IMR-90 (cell line): ENCODE measurements at regions not wholly inside any gene's neighbourhood (a gene's known extent, or its start where the extent isn't known, plus 50 kb on each side); places are given as distances from the start of the nearest gene placed in this dataset.

ENCODE experiments used
- ATAC-seq: fragments of 200-7000 bp; cut with Tn5 transposase; 2 replicates; pipeline ENCODE4 v1.9.1; 2020; ENCODE audit warnings: low read depth, mild to moderate bottlenecking, moderate library complexity
- BruUV-seq: library from RNA; stranded (reverse); fragments of 400-500 nt; replicated peaks from 2 replicates; lab custom pipeline; 2021; lab: Mats Ljungman, UMichigan
- CTCF ChIA-PET: fragments of 300-600 bp; formaldehyde crosslinking; extraction: SDS; loops from one replicate; lab custom pipeline; 2021; ENCODE audit warnings: antibody characterized with exemption; lab: Yijun Ruan, JAX
- POLR2A ChIA-PET: fragments of 300-600 bp; sonication (Branson Sonifier 250); formaldehyde crosslinking; loops from one replicate; lab custom pipeline; 2022; ENCODE audit warnings: antibody characterized with exemption; ENCODE audit not compliant: unreplicated experiment; lab: Charles Lee
- DNase-seq: peaks from one replicate; pipeline ENCODE4 v3.0.0; 2013
- H2AFZ ChIP-seq: replicated peaks from 2 replicates; pipeline ENCODE3; 2013; ENCODE audit warnings: low read length, mild to moderate bottlenecking; ENCODE audit not compliant: poor library complexity
- H2AK5ac ChIP-seq: 2 replicates; pipeline ENCODE4 v1.6.1; 2013; ENCODE audit warnings: low read depth, low read length, inconsistent platforms
- H2AK9ac ChIP-seq: replicated peaks from 2 replicates; pipeline ENCODE3; 2013; ENCODE audit warnings: mild to moderate bottlenecking, low read depth, low read length, moderate library complexity; ENCODE audit not compliant: poor library complexity
- H2BK120ac ChIP-seq: 2 replicates; pipeline ENCODE4 v1.6.1; 2013; ENCODE audit warnings: low read depth, low read length, inconsistent platforms
- H2BK15ac ChIP-seq: 3 replicates; pipeline ENCODE4 v1.6.1; 2013; ENCODE audit warnings: low read depth, low read length, inconsistent platforms
- H2BK20ac ChIP-seq: 2 replicates; pipeline ENCODE4 v1.6.1; 2013; ENCODE audit warnings: low read depth, mild to moderate bottlenecking, inconsistent platforms, low read length, moderate library complexity
- H2BK5ac ChIP-seq: 2 replicates; pipeline ENCODE4 v1.6.1; 2013; ENCODE audit warnings: mild to moderate bottlenecking, low read depth, low read length, inconsistent platforms; ENCODE audit not compliant: poor library complexity, severe bottlenecking
- H3K14ac ChIP-seq: replicated peaks from 2 replicates; pipeline ENCODE4 v1.6.1; 2013; ENCODE audit warnings: low read depth, low read length, inconsistent platforms
- H3K18ac ChIP-seq: 2 replicates; pipeline ENCODE4 v1.6.1; 2013; ENCODE audit warnings: low read depth, low read length, control low read depth
- H3K23ac ChIP-seq: 2 replicates; pipeline ENCODE4 v1.6.1; 2013; ENCODE audit warnings: low read depth, low read length, inconsistent platforms
- H3K27ac ChIP-seq: 2 replicates; pipeline ENCODE4 v1.5.1; 2013; ENCODE audit warnings: mild to moderate bottlenecking, control low read depth, low read length; ENCODE audit not compliant: insufficient read depth
- H3K27me3 ChIP-seq: 2 replicates; pipeline ENCODE4 v1.6.1; 2013; ENCODE audit warnings: low read length; ENCODE audit not compliant: control insufficient read depth, insufficient read depth
- H3K36me3 ChIP-seq: 2 replicates; pipeline ENCODE4 v1.6.1; 2013; ENCODE audit warnings: low read length, mixed read lengths; ENCODE audit not compliant: control insufficient read depth, insufficient read depth
- H3K4ac ChIP-seq: 2 replicates; pipeline ENCODE4 v1.6.1; 2013; ENCODE audit warnings: low read depth, low read length, inconsistent platforms
- H3K4me1 ChIP-seq: 2 replicates; pipeline ENCODE4 v1.6.1; 2013; ENCODE audit warnings: low read length, mixed read lengths; ENCODE audit not compliant: control insufficient read depth, insufficient read depth
- H3K4me2 ChIP-seq: 2 replicates; pipeline ENCODE4 v1.6.1; 2013; ENCODE audit warnings: low read depth, mild to moderate bottlenecking, control low read depth, low read length, moderate library complexity
- H3K4me3 ChIP-seq: 2 replicates; pipeline ENCODE4 v1.5.1; 2013; ENCODE audit warnings: low read depth, mild to moderate bottlenecking, control low read depth, low read length, moderate library complexity; ENCODE audit not compliant: insufficient read depth
- H3K56ac ChIP-seq: 2 replicates; pipeline ENCODE4 v1.6.1; 2013; ENCODE audit warnings: low read length, inconsistent platforms; ENCODE audit not compliant: insufficient read depth; ENCODE audit errors: extremely low read depth
- H3K79me1 ChIP-seq, 2 experiments: 2 replicates each; pipeline ENCODE4 v1.6.1; 2013; ENCODE audit warnings: low read length in 2 of 2, inconsistent platforms in 1 of 2, low read depth in 1 of 2
- H3K9ac ChIP-seq: 2 replicates; pipeline ENCODE4 v1.6.1; 2013; ENCODE audit warnings: low read depth, low read length, control low read depth
- H3K9me1 ChIP-seq: 2 replicates; pipeline ENCODE4 v1.6.1; 2013; ENCODE audit warnings: low read length, inconsistent platforms; ENCODE audit not compliant: insufficient read depth
- H3K9me3 ChIP-seq: 2 replicates; pipeline ENCODE4 v1.6.1; 2013; ENCODE audit warnings: low read length; ENCODE audit not compliant: control insufficient read depth, insufficient read depth
- H4K20me1 ChIP-seq: 2 replicates; pipeline ENCODE4 v1.6.1; 2013; ENCODE audit warnings: low read length, inconsistent platforms; ENCODE audit not compliant: insufficient read depth
- H4K5ac ChIP-seq: 2 replicates; pipeline ENCODE4 v1.6.1; 2013; ENCODE audit warnings: mild to moderate bottlenecking, low read depth, low read length, control low read depth
- H4K8ac ChIP-seq, 2 experiments: 2 replicates each; pipeline ENCODE4 v1.6.1; 2013; ENCODE audit warnings: low read depth in 2 of 2, low read length in 2 of 2, control low read depth in 1 of 2, inconsistent platforms in 1 of 2
- H4K91ac ChIP-seq: 2 replicates; pipeline ENCODE4 v1.6.1; 2013; ENCODE audit warnings: low read depth, low read length, inconsistent platforms; ENCODE audit not compliant: insufficient read depth
- BHLHE40 ChIP-seq: fragments of 150-350 bp; IDR thresholded peaks from 2 replicates; pipeline ENCODE4 v1.6.1; 2016; ENCODE audit warnings: mild to moderate bottlenecking, low read depth, low read length
- CEBPB ChIP-seq: IDR thresholded peaks from 2 replicates; pipeline ENCODE4 v1.6.1; 2012; ENCODE audit warnings: low read depth, low read length, improper control_type of control experiment
- CHD1 ChIP-seq: IDR thresholded peaks from 2 replicates; pipeline ENCODE4 v1.6.1; 2012; ENCODE audit warnings: low read depth, low read length, improper control_type of control experiment
- CTCF ChIP-seq: conservative IDR thresholded peaks from 2 replicates; pipeline ENCODE4 v1.5.1; 2012; ENCODE audit warnings: mild to moderate bottlenecking, low read depth, low read length, improper control_type of control experiment
- ELK1 ChIP-seq: fragments of 150-350 bp; IDR thresholded peaks from 2 replicates; pipeline ENCODE4 v1.6.1; 2016; ENCODE audit warnings: low read depth, mild to moderate bottlenecking, low read length, moderate library complexity, borderline replicate concordance
- FOS ChIP-seq: fragments of 150-350 bp; IDR thresholded peaks from 2 replicates; pipeline ENCODE4 v1.6.1; 2016; ENCODE audit warnings: low read depth, low read length
- MAFK ChIP-seq: IDR thresholded peaks from 2 replicates; pipeline ENCODE4 v1.6.1; 2012; ENCODE audit warnings: low read depth, low read length, improper control_type of control experiment
- MAZ ChIP-seq: IDR thresholded peaks from 2 replicates; pipeline ENCODE4 v1.6.1; 2012; ENCODE audit warnings: low read depth, mild to moderate bottlenecking, low read length, improper control_type of control experiment, moderate library complexity, borderline replicate concordance
- MXI1 ChIP-seq: IDR thresholded peaks from 2 replicates; pipeline ENCODE4 v1.6.1; 2012; ENCODE audit warnings: low read depth, mild to moderate bottlenecking, low read length, moderate library complexity, borderline replicate concordance
- NFE2L2 ChIP-seq: fragments of 150-350 bp; IDR thresholded peaks from 2 replicates; pipeline ENCODE4 v1.6.1; 2016; ENCODE audit warnings: low read depth, mild to moderate bottlenecking, low read length
- POLR2A ChIP-seq: IDR thresholded peaks from 2 replicates; pipeline ENCODE4 v1.6.1; 2012; ENCODE audit warnings: mild to moderate bottlenecking, low read depth, low read length
- RAD21 ChIP-seq: IDR thresholded peaks from 2 replicates; pipeline ENCODE4 v1.6.1; 2012; ENCODE audit warnings: low read length, improper control_type of control experiment
- RCOR1 ChIP-seq: IDR thresholded peaks from 2 replicates; pipeline ENCODE4 v1.6.1; 2012; ENCODE audit warnings: mild to moderate bottlenecking, low read length, improper control_type of control experiment; ENCODE audit not compliant: insufficient replicate concordance
- RFX5 ChIP-seq: IDR thresholded peaks from 2 replicates; pipeline ENCODE4 v1.8.0; 2012; ENCODE audit warnings: low read depth, mild to moderate bottlenecking, low read length, moderate library complexity
- SMC3 ChIP-seq: fragments of 150-350 bp; IDR thresholded peaks from 2 replicates; pipeline ENCODE4 v1.6.1; 2016; ENCODE audit warnings: low read depth, mild to moderate bottlenecking, antibody characterized with exemption, low read length, moderate library complexity
- USF2 ChIP-seq: fragments of 150-350 bp; IDR thresholded peaks from 2 replicates; pipeline ENCODE4 v1.6.1; 2017; ENCODE audit warnings: mild to moderate bottlenecking, antibody characterized with exemption, low read length, low read depth
- WGBS, 2 experiments: methylation state at CpG; one replicate each; pipeline versions ENCODE4 v1.1.5 to v1.1.7; 2013; ENCODE audit warnings: missing lambda C conversion rate in 2 of 2; ENCODE audit not compliant: insufficient read length in 1 of 2; ENCODE audit errors: extremely low coverage in 2 of 2; 5-methylcytosine and 5-hydroxymethylcytosine counted together
- dilution Hi-C: fragments of 300-500 bp; cut with HindIII; formaldehyde crosslinking; loops from one replicate; pipeline ENCODE4 v1.14.3; 2018; ENCODE audit warnings: low sequenced_read_pairs; ENCODE audit not compliant: unreplicated experiment
- in situ Hi-C: fragments of 300-500 bp; cut with MboI; formaldehyde crosslinking; loops from 3 replicates; pipeline ENCODE4 v1.14.3; 2019; ENCODE audit warnings: low sequenced_read_pairs, inconsistent platforms, mixed read lengths
- intact Hi-C: fragments of 100-400 bp; cut with micrococcal nuclease; formaldehyde crosslinking; loops from 2 replicates; pipeline ENCODE4 v1.10.0; 2022

- CTCF ChIA-PET, result interaction anchor here (0.7 to 1.1 kb wide), 2 partner anchors 18 to 1095 kb away, joined by 4 to 10 read pairs; no protein-coding TSS in a partner anchor
- in situ Hi-C loops, result no loop called here
- no TSS peak for BruUV-seq
- Histone ChIP-seq H2BK5ac (no peak overlapping the region), H2AK5ac (no peak overlapping the region), H3K23ac (no peak overlapping the region), H3K27me3 (no peaks in the 10 kb centered on the region), H4K91ac (no peak overlapping the region), H2BK15ac (no peak overlapping the region), H3K4me2 (no peak overlapping the region), H3K36me3 (no peaks in the 10 kb centered on the region), H3K4ac (no peak overlapping the region), H2AK9ac (no peak overlapping the region), H4K5ac (no peak overlapping the region), H3K18ac (no peak overlapping the region), H3K27ac (no peak overlapping the region), H3K56ac (no peak overlapping the region), H3K4me1 (no peaks in the 10 kb centered on the region), H3K79me1 (no peaks in the 10 kb centered on the region), H3K4me3 (no peak overlapping the region), H2AFZ (no peak overlapping the region), H4K8ac (no peak overlapping the region), H2BK120ac (no peak overlapping the region), H3K9ac (no peak overlapping the region), H3K9me1 (no peaks in the 10 kb centered on the region), H3K9me3 (no peaks in the 10 kb centered on the region), H4K20me1 (no peaks in the 10 kb centered on the region), H3K14ac (no peak overlapping the region), H2BK20ac (no peak overlapping the region)
- no peak for DNase-seq
- POLR2A ChIA-PET, result no interaction called here
- no CpG with 5 or more reads among the region's 3 CpGs for WGBS, 2 experiments
- dilution Hi-C loops, result no loop called here
- intact Hi-C loops, result no loop called here
- no peak for TF ChIP-seq RCOR1
- TF ChIP-seq CEBPB, result no peak
- no peak for TF ChIP-seq RFX5
- no peak for TF ChIP-seq USF2
- no peak for TF ChIP-seq MAZ
- no peak for TF ChIP-seq CTCF
- TF ChIP-seq POLR2A, result no peak
- no peak for TF ChIP-seq CHD1
- no peak for TF ChIP-seq SMC3
- TF ChIP-seq FOS, result no peak
- no peak for TF ChIP-seq RAD21
- no peak for TF ChIP-seq NFE2L2
- no peak for TF ChIP-seq BHLHE40
- no peak for TF ChIP-seq ELK1
- TF ChIP-seq MXI1, result no peak
- no peak for TF ChIP-seq MAFK
- no peak for ATAC-seq
Measured at GRCh38 chr4:24312261-24312913, 272.0 kb downstream of the DHX15 start.
